HG02588 (cell line): ENCODE measurements at regions not wholly inside any gene's neighbourhood (a gene's known extent, or its start where the extent isn't known, plus 50 kb on each side); places are given as distances from the start of the nearest gene placed in this dataset.
"Not testable (repeated sequence)": the region's sequence is repeated elsewhere in the genome, so short reads cannot be mapped to it uniquely, and the experiment has no call there.

Experiments
- ATAC-seq: cut with Tn5 transposase; IDR thresholded peaks from one replicate; pipeline ENCODE4 v1.9.1; 2021; ENCODE audit warnings: mild to moderate bottlenecking, moderate library complexity; ENCODE audit not compliant: unreplicated experiment

DNA sequence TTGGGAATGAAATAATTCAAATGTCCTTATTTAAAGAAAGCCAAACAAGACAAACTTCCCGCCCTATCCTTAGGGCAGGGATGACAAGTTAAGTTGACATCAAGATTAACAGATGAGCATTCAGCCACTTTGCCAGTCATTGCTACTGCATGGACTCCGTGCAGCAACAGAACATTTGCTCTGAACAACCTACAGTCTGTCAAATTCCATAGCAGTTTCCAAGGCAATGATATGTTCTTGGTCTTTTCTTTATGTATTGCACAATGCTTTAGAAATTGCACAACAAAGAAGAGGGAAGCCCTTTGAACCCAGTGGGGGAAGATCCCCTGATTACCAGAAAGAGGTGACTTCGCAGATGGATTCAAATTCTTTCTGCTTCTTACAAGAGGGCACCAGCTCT, 269.8 kb downstream of the BCAT1 start:
- ATAC-seq = no peak

DNA sequence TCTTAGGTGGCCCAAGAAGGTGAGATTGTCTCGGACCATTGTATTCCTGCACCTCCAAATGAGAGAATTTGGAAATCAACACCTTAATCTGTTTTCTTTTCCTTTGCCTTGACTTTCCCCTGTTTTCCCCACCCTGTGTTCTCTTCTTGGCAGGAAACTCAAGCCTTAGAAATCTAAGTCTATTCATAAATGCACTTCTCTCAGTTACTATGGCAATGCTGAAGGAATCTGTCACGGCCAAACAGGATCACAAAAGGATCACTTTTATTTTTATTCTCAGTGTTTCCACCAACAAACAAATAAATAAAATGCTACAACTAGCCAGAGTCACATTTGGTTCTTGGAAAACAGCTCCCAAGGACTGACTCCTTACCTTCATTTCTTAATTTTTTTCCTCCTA, 270.5 kb downstream of the BCAT1 start:
- no peak for ATAC-seq

DNA sequence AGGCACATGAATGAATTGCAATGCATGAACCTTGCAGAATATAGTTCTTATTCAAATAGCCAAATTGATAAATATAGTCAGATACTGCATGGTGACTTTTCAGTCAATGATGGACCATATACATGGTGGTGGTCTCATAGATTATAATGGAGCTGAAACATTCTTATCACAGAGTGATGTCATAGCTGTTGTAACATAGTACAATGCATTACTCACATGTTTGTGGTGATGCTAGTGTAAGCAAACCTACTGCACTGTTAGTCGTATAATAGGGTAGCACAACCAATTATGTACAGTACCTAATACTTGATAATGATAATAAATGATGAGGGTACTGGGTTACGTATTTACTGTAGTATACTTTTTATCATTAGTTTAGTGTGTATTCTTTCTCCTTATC, 280.3 kb downstream of the BCAT1 start:
- no peak for ATAC-seq

DNA sequence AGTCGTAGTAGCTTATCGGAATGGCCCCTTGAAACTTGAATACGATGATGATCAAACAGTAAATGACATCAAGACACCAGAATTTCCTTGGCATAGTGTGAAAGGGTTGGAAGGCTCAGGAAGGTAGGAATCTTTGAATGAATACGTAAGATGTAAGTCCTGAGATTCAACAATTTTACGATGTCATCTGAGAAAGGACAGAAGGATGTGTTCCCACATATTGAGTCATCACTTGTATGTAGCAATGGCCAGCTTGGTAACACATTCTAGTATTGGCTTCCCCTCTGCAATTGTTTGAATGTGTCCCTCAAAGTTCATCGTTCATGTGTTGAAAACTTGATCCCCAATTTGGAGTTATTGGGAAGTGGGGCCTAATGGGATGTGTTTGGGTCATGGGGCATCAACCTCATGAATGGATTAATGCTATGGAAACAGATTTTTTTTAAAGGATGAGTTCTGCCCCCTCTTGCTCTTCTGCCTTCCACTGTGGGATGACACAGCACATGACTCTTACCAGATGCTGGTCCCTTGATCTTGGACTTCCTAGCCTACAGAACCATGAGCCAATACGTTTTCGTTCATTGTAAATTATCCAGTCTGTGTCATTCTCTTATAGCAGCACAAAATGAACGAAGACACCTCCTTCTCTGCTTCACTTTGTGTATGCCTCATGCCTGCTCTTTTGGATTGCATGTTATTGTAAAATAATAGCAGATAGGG, 284.6 kb downstream of the BCAT1 start:
- ATAC-seq = no peak

DNA sequence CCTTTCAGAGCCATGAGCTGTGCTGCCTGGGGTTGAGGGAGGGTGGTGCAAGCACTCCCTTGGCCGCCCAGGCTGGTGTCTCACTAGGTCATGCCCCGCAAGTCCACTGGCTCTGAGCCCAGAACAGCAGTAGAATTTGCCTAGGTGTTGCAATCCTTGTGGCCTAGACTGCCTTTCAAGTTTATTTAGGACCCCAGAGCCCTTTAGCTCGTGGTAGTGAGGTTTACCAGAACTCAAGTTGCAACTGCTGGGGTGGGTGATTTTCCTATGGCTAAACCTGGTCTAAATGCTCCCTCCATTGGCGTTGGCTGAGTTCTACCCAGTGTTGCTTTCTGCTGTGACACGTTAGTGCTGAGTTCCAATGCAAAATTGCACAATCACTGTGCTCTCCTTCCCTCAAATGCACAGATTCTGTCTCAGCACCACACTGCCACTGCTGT, 287.2 kb downstream of the BCAT1 start:
- no peak for ATAC-seq

DNA sequence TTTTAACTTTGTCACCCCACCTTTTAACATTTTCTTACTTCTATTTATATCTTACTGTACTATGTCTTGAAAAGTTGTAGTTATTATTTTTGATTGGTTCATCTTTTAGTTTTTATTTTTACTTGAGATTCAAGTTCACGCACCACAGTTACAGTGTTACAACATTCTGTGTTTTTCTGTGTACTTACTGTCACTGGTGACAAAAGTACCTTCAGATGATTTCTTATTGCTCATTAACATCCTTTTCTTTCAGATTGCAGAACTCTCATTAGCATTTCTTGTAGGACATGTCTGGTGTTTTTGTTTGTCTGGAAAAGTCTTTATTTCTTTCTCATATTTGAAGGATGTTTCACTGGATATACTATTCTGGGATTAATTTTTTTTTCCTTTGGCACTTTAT, 289.9 kb downstream of the BCAT1 start:
- no peak for ATAC-seq

DNA sequence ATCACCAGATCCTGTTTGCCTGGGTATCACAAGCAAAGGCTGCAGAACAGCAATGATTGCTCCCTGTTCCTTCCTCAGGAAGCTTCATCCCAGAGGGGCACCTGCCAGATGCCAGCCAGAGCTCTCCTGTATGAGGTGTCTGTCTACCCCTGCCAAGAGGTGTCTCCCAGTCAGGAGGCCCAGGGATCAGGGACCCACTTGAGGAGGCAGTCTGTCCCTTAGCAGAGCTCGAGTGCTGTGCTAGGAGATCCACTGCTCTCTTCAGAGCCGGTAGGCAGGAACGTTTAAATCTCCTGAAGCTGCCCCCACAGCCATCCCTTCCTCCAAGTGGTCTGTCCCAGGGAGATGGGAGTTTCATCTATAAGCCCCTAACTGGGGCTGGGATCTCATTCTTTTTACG, 294.6 kb downstream of the BCAT1 start:
- not testable (repeated sequence) for ATAC-seq

DNA sequence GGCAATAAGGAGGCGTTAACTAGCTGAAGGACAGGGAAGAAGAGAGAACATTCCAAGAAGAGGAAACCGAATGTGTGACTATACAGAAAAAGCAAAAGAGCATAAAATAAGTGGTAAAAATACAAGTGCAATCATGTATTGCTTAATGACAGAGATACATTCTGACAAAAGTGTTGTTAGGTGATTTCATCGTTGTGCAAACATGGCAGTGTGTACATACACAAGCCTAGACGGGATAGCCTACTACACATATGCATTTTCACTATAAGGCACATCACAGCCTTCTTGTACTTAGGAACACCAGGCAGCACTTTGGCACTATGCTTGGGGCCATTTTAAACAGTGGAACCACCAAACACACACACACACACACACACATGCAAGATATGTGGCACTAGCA, 299.3 kb downstream of the BCAT1 start:
- ATAC-seq = no peak

DNA sequence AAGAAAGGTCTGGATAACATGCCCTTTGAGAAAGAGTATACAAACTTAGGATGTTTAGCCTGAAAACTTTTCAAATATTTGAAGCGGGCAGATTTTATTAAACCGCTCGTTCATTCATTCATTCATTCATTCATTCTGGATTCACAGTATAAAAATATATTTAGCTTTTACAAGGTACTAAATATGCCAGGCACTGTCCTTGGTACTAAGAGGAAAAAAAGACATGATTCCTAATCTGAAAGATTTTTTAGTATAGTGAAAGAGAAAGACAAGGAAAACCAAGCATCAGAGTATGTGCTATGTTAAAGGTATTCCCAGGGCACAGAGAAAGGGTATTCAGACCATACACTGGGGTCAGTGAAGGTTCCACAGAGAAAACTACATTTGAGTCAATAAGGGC, 299.7 kb downstream of the BCAT1 start:
- ATAC-seq = no peak

DNA sequence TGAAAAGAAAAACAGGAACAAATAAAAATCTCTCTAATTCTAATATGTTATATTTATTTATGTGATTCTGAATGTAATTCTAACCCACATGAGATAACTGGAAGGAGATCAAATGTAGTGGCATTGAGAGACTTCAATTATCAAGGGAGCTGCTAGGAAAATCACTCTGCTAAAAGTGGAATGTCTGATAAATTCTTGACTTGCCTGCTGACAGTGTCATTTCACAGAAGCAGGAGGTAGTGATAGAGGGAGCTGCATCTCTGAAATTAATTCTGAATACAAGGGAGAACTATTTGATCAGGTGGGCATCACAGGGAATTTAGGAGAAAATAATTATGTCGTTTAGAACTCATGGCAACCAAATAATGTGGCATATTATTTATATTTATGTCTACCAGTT, 303.6 kb downstream of the BCAT1 start:
- ATAC-seq = no peak

DNA sequence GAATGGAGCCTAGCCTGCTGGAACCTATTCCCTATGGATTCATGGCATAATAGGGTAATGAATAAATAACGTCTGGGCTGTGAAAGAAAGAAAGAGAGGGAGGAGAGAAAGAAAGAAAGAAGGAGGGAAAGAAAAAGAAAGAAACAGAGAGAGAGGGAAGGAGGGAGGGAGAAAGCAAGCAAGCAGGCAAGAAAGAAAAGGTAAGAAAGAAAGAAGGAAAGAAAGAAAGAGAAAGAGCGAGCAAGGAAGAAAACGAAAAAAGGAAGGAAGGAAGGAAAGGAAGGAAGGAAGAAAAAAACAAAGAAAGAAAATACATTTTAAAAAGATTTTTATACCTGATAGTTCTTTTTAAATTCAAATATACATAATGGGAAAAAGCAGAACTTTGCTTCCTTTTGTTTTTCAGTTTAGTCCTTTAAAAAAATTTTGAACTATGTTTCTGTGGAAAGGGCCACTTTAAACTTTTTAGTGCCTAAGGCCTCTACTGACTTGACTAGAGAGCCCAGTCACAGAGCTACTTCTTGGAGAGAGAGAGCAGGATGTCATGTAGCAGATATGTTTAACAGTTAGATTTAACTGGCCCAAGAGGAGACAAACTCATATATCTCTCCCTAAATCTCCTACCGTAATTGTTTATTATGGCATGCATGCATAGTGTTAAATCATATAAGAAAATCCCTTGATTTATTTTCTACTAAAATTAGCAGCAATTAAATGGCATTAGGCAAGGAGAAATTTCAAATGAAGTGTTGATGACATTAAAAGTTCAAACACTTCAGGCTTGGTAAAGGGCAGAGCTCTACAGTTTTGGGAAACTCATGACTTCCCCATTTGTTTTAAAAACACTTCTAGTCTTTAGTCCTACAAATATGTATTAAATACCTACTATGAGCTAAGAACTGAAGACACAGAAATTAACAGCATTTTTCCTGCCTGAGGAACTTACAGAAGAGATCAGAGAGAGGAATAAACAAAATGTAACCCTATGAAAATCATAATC, 305.5 kb downstream of the BCAT1 start:
- no peak for ATAC-seq

DNA sequence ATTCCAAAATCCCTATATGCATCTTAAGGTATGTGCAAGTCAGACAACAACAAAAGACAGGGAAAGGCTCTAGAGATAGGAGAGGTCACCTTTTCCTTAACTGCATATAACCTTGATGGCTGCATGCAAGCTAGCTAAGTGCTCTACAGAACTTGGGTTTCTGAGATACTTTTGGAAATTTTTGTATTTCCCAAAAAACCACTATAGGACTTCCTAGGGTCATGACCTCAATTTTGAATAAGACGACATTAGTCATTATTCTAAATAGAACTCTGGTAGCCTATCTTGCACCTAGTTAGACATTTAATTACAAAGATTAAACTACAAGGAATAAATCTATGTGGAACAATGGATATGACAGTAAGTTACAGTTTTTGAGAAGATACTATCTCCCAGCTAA, 309.3 kb downstream of the BCAT1 start:
- ATAC-seq = no peak

DNA sequence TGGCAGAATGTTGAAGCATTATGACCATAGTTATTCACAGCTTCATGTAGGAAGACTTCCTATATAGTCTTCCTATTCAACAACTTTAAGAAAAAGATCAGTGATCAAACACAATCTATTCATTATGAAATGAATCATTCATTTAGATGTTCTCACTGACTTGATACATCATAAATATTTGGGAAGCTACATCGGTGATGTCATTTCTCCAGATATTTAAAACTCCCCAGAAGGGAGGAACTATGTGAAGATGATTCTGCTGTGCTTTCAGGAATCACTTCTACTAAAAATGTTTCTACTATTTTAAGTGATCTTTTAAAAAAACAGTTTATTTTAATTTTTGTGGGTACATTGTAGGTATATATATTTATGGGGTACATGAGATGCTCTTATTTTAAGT, 316.4 kb downstream of the BCAT1 start:
- ATAC-seq = no peak

DNA sequence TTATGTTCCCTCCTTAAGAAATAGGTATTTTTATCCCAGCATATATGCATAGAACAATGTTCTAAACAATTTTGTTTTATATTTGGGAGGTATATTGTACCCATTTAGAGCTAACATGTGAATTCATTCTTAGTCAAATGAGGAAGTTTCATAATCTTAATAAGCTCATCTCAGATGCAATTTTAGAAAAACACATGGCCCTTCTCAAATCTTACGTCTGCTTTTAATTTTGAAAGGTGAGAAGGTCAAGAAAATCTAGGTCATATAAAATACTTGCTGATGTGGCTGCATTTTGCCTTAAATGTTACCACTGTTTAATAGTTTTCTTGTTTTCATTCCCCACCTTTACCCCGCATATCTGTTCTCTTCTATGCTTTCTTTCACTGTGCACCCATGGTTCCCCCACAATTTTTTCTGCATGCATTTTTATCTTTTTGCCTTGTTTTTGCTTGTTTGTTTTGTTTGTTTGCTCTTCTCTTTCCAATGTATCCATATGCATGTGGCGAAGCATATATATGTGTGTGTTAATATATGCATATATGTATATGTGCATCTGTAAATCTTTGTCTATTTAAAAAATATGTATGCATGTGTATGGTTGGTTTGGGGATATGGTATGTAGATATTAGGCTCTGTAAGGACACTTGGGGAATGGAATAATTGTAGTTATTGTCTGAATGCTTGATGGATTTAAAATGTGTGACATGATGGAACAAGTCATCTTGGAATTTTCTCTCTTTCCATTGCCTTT, 317.1 kb downstream of the BCAT1 start:
- ATAC-seq = no peak

DNA sequence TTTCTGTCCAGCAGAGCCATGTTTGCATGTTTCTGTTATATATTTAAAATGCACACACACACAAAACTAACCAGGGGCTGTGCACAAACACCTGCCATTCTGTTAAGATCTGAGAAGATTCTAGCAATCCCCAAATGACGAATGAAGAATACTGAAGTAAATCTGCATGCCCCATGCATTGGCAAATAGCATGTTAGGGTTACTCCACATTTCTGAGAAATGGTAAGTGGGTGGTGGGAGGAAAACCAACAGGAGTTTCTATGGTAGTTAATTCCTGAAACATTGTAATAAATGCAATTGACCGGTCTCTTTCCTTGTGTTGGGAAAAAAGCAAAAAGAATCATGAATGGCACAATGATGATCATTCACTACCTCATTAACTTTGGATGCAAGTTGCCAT, 318.0 kb downstream of the BCAT1 start:
- ATAC-seq = no peak

DNA sequence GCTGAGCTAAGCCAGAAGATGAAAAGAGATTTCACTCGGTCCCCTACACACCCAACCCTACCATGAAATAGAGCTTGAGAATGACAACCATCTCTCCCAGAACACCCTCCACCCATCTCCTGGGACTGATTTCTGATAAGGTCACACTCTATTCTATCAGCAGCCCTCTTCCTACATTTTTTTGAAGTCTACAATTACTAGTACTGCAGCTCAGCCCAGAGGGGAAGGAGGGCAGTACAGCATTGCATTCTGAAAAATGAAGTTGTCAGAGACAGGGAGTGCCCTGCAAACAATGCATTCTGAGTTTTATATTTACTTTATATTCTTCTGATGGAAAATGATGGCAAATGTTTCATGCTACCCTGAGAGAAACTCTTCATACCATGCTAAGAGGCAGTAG, 318.5 kb downstream of the BCAT1 start:
- no peak for ATAC-seq

DNA sequence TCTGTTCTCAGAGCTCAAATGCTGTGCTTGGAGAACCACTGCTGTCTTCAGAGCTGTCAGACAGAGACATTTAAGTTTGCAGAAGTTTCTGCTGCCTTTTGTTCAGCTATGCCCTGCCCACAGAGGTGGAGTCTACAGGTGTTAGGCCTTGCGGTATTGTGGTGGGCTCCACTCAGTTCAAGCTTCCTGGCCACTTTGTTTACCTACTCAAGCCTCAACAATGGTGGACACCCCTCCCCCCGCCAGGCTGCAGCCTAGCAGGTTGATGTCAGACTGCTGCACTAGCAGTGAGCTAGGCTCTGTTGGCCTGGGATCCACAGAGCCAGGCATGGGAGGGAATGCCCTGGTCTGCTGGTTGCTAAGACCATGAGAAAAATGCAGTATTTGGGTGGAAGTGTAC, 323.8 kb downstream of the BCAT1 start:
- ATAC-seq = no peak

DNA sequence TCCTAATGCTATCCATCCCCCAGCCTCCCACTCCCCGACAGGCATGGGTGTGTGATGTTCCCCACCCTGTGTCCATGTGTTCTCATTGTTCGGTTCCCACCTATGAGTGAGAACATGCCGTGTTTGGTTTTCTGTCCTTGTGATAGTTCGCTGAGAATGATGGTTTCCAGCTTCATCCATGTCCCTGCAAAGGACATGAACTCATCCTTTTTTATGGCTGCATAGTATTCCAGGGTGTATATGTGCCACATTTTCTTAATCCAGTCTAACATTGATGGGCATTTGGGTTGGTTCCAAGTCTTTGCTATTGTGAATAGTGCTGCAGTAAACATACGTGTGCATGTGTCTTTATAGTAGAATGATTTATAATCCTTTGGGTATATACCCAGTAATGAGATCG, 328.9 kb downstream of the BCAT1 start:
- ATAC-seq = not testable (repeated sequence)

DNA sequence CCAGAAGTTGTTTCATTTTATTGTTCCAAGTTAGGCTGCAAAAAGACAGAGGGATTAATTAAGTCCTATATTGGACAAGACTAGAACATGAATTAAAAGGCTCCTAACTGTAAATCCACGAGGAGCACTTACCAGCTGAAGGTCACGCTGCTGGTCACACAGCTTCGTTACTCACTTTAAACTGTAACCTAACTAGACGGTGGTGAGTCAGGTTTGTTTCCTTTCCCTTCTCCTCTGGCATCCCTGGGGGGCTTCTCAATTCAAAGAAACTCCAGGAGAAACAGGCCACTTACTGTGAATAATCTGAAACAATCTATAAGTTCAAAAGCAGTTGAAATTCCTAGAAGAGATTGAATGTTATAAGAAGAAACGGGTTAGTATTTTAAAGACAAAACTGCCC, 331.4 kb downstream of the BCAT1 start:
- no peak for ATAC-seq

DNA sequence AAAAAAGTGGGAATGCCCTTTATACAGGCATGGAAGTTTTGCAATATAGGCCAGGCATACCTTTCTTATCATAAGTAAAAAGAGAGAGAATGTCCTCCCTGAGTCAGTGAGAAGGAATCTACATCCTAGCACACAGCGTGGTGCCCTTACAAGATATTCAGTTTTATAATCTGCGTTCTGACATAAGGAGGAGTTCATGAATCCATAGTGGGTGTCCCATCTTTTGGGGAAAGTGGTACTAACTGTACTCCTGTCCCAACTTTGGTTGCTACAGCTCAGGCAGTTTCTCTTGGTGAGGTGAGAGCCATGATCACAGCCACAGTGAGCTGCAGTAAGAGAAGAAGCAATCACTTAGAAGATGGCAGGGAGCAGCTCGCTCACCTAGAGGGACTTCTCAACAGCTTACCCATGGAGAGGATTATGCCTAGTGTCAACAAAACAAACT, 332.9 kb downstream of the BCAT1 start:
- ATAC-seq = no peak

DNA sequence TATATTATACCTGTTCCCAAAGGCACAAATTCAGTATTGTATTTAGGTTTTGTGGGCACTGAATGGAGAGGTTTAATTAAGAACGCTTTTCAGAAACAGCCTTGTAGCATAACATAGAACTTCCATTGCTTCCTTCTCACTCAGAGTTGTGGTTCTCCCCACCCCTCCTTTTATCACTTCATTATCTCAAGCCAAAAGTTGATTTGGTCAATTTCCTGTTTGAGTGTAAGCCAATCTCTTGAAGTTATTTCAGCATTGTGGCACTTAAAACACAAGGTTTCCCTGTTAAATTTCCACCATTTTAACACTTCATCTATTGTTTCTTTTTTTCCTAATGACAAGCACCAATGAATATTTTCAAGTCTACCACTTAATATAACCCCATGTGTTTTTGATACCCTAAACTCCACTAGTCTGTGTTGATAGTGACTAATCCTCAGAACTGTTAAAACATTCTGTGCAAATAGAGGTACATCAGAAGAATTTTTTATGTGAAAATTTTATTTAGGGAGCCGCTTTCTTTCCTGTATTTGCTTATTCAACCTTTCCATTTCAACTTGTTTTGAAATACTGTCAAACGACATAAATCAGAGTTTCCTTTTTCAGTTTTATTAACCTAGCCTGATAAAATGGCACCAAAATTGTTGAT, 340.1 kb downstream of the BCAT1 start:
- no peak for ATAC-seq
